Gastrocnemius medialis (tissue), 4 donors: ENCODE measurements at regions not wholly inside any gene's neighbourhood (a gene's known extent, or its start where the extent isn't known, plus 50 kb on each side); places are given as distances from the start of the nearest gene placed in this dataset.

Experiments
- CTCF ChIP-seq, 5 experiments: fragments of 450-650 bp in 3 of 5; fragments of 200-600 bp in 2 of 5; sonication (generic) in 2 of 5; IDR thresholded peaks in 4 of 5; conservative IDR thresholded peaks in 1 of 5; 1 replicate in 4 of 5; 2 replicates in 1 of 5; pipeline ENCODE4 v1.5.1; 2016 to 2019; ENCODE audit warnings: antibody characterized with exemption in 5 of 5, mild to moderate bottlenecking in 3 of 5, moderate library complexity in 3 of 5
- POLR2A ChIP-seq, 2 donors: fragments of 450-650 bp; IDR thresholded peaks; one replicate each; pipeline ENCODE4 v1.6.1; 2017; ENCODE audit warnings: antibody characterized with exemption in 2 of 2, mild to moderate bottlenecking in 2 of 2, moderate library complexity in 2 of 2

GRCh38 chr2:34844629-34845028, 1245.5 kb upstream of the FAM98A start:
- TF ChIP-seq CTCF (IDR thresholded peaks at IDR 0.05 in 4 of 5, conservative IDR thresholded peaks at IDR 0.05 in 1 of 5) (no peak), POLR2A (IDR thresholded peaks at IDR 0.05) (no peak)
